BE2C (cell line): ENCODE measurements at regions not wholly inside any gene's neighbourhood (a gene's known extent, or its start where the extent isn't known, plus 50 kb on each side); places are given as distances from the start of the nearest gene placed in this dataset.
"Not testable (repeated sequence)": the region's sequence is repeated elsewhere in the genome, so short reads cannot be mapped to it uniquely, and the experiment has no call there.

Source experiments
- DNase-seq: peaks from one replicate; pipeline ENCODE4 v3.0.0-alpha.2; 2020
- H3K27me3 ChIP-seq: fragments of 250-450 bp; sonication (Bioruptor Pico); 2 replicates; pipeline ENCODE4 v1.5.1; 2020; ENCODE audit warnings: mild to moderate bottlenecking
- H3K36me3 ChIP-seq: fragments of 250-450 bp; sonication (Bioruptor Pico); 2 replicates; pipeline ENCODE4 v1.5.1; 2020; ENCODE audit warnings: mild to moderate bottlenecking
- H3K4me1 ChIP-seq: fragments of 250-450 bp; sonication (Bioruptor Pico); 2 replicates; pipeline ENCODE4 v1.5.1; 2020
- H3K4me3 ChIP-seq: 2 replicates; pipeline ENCODE4 v1.5.1; 2011; ENCODE audit warnings: low read depth, low read length
- H3K9me3 ChIP-seq: fragments of 250-450 bp; sonication (Bioruptor Pico); 2 replicates; pipeline ENCODE4 v1.5.1; 2020
- TF ChIP-seq, protein P1 (sequence below): IDR thresholded peaks from 2 replicates; pipeline ENCODE4 v1.5.1; 2012; ENCODE audit warnings: mild to moderate bottlenecking, low read depth, low read length

DNA sequence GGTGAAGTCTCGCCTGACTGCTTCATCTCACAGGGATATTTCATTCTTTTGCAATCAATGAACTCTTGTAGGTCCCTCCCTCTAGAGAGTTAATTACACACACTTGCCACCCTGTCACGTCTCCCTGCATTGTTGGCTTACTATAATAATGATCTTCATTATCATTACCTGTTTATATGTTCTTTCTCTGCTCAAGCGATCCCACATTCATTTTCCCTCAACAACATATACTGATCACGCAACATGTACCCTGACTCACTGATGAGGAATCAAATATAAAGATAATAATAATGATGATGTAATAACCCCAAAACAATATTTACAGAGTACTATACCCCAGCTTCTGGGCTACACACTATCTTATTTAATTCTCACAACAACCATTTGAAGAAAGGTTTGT is 88.5 kb downstream of the FEM1C start:
- no peak for DNase-seq
- H3K36me3 ChIP-seq = no peaks in the 10 kb centered on the region

DNA sequence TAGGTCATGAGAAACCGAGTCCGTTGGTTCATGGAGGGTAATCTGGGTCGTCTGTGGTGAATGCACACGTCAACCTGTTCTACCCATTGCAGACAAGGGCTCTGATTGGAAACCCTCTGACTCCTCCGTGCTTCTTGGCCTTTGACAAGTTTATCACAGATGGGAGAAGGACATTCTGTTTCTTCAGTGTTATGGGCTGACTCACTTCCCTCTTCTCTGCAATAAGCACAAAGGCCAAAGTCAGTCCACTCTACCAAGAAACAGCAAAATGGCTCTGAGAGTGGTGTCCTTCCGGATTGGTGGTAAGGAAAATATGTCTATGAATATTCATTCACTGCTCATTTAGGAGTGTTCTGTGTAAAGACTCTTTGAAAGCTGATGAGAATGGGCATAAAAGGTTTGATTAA is 89.3 kb downstream of the FEM1C start:
- TF ChIP-seq, protein P1, sequence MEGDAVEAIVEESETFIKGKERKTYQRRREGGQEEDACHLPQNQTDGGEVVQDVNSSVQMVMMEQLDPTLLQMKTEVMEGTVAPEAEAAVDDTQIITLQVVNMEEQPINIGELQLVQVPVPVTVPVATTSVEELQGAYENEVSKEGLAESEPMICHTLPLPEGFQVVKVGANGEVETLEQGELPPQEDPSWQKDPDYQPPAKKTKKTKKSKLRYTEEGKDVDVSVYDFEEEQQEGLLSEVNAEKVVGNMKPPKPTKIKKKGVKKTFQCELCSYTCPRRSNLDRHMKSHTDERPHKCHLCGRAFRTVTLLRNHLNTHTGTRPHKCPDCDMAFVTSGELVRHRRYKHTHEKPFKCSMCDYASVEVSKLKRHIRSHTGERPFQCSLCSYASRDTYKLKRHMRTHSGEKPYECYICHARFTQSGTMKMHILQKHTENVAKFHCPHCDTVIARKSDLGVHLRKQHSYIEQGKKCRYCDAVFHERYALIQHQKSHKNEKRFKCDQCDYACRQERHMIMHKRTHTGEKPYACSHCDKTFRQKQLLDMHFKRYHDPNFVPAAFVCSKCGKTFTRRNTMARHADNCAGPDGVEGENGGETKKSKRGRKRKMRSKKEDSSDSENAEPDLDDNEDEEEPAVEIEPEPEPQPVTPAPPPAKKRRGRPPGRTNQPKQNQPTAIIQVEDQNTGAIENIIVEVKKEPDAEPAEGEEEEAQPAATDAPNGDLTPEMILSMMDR = no peak
- Histone ChIP-seq H3K36me3 (no peaks in the 10 kb centered on the region), H3K27me3 (peaks cover 10% of the 10 kb centered on the region; the same call in 1 of the 2 replicates), H3K4me3 (no peak overlapping the region), H3K9me3 (no peaks in the 10 kb centered on the region), H3K4me1 (no peaks in the 10 kb centered on the region)
- DNase-seq = no peak

More for the DNA sequence above, 88.5 kb downstream of the FEM1C start:
- Histone ChIP-seq H3K4me1 (no peaks in the 10 kb centered on the region), H3K27me3 (peaks cover 14% of the 10 kb centered on the region; the same call in 1 of the 2 replicates), H3K9me3 (no peaks in the 10 kb centered on the region), H3K4me3 (no peak overlapping the region)
- TF ChIP-seq, protein P1 = no peak

DNA sequence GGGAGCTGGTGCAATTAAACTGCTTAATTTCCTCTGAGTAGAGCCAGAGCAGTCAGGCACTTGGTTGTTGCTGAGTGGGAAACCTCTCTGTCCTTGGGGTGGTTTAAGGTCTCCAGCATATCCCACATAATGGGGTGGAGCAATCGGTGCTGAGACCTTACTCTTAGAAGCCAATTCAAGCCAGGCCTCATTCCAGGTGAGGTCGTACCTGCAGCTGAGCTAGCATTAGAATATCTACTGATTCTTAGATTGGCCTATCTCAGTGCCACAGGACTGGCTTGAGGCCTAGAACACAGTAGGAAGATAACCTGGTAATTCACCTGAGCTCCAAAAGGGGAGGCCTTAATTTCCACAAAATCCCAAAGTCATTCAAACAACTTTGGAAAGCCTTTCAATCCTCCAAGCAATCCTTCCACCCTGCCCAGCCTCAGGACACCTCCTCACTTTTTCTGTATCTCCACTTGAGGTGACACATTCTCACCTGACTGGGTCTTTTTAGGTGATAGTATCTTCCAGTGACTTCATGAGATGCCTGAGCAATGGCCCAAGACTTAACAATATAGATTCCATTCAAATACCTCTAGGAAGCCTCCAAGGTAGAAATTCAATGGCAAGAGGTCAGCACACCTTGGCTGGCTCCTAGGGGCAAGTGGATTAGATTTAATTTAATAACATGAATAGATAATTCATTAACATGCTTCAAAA is 91.0 kb downstream of the FEM1C start:
- Histone ChIP-seq H3K4me3 (no peak overlapping the region), H3K27me3 (no peaks in the 10 kb centered on the region), H3K4me1 (no peaks in the 10 kb centered on the region), H3K36me3 (no peaks in the 10 kb centered on the region), H3K9me3 (no peaks in the 10 kb centered on the region)
- DNase-seq = no peak
- TF ChIP-seq, protein P1 = no peak

DNA sequence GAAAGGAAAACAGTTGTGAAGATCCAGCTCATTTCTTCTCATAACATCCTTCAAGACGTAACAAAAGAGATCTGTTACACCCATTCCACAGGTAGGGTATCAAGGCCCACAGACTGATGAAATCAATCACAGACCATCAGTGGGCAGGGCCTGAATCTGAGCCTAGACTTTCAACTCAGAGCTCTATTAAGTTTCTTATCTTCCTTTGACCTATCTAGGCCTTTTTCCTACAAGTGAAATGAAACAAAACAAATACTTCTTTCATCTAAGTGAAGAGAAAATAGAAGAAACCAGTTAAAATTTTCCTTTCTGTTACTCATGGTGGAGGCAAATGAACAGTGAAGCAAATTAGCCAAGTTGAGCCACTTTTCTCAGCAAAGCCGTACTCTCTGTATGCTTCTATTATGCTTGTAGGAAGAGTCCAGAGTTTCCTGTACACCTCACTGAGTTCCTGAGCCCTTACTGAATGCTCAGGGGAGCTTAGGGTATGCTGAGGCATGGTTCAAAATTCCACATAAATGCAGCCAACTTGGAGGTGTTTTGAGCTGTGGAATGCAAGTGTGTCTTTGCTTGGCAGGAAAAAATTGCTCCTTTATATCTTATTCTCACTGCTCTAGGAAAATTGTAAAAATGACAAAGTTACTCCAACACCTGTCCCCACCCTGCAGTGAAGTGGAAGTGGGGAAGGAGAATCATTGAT is 91.9 kb downstream of the FEM1C start:
- Histone ChIP-seq H3K9me3 (no peaks in the 10 kb centered on the region), H3K27me3 (no peaks in the 10 kb centered on the region), H3K4me1 (no peaks in the 10 kb centered on the region), H3K4me3 (no peak overlapping the region), H3K36me3 (no peaks in the 10 kb centered on the region)
- TF ChIP-seq, protein P1 = no peak
- DNase-seq = no peak

DNA sequence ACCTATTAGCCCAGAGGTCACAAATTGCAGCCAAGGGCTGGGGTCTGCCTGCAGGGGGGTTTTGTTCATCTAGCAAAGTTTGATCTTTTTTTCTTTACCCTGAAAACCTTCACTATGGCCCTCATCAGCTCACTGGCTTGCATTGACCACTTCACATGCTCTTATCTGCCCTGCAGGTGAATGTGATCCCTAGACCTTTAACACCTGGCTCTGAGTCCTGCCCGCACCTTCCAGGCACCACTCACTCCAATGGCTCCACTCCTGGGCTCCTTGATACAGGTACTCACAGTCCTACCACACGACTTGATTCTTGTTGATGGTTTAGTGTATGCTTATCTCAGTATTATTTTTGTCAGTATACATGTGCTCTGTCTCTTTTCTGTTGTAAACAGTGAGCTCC is 92.5 kb downstream of the FEM1C start:
- TF ChIP-seq, protein P1 = no peak
- Histone ChIP-seq H3K4me1 (no peaks in the 10 kb centered on the region), H3K36me3 (no peaks in the 10 kb centered on the region), H3K4me3 (no peak overlapping the region), H3K27me3 (no peaks in the 10 kb centered on the region), H3K9me3 (no peaks in the 10 kb centered on the region)
- no peak for DNase-seq

DNA sequence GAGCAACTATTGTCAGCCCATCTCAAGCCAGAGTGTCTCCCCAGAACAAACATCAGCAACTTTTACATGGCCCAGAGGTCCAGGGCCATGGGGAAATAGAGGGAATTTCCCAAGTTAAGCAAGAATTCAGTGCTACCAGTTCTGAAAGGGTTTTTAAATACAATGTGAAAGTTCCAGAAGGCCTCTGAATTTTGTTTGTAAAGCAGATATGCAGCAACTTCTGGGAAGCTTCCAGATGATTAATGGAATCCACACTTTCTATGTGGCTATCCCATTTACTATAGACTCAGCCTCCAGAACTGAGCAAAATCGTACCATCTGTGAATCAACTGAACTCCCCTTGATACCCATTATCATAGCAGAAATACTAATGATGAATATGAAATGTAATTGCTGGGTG is 93.8 kb downstream of the FEM1C start:
- Histone ChIP-seq H3K9me3 (no peaks in the 10 kb centered on the region), H3K4me1 (no peaks in the 10 kb centered on the region), H3K36me3 (no peaks in the 10 kb centered on the region), H3K27me3 (no peaks in the 10 kb centered on the region), H3K4me3 (no peak overlapping the region)
- TF ChIP-seq, protein P1 = no peak
- no peak for DNase-seq

DNA sequence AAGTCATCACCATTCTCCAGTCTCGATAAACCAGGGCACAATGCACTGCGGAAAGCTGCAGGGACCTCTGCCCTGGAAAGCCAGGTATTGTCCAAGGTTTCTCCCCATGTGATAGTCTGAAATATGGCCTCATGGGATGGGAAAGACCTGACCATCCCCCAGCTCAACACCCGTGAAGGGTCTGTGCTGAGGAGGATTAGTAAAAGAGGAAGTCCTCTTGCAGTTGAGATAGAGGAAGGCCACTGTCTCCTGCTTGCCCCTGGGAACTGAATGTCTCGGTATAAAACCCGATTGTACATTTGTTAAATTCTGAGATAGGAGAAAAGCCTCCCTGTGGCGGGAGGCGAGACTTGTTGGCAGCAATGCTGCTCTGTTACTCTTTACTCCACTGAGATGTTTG is 95.9 kb downstream of the FEM1C start:
- not testable (repeated sequence) for DNase-seq, H3K4me1 ChIP-seq, H3K4me3 ChIP-seq

More for the DNA sequence above, 95.9 kb downstream of the FEM1C start:
- H3K36me3 ChIP-seq, H3K9me3 ChIP-seq, H3K27me3 ChIP-seq: not testable (repeated sequence)
